ENCODE measurements at regions not wholly inside any gene's neighbourhood (a gene's known extent, or its start where the extent isn't known, plus 50 kb on each side); places are given as distances from the start of the nearest gene placed in this dataset.

- H3K4me3 ChIP-seq (replicated peaks; ENCODE audit: low read depth, low read length): no peak overlapping the region
- no peak for DNase-seq (ENCODE audit: extremely low read depth, low read depth)
- no peak for TF ChIP-seq CTCF (IDR thresholded peaks at IDR 0.05; ENCODE audit: low read depth, low read length, missing control alignments)
Observed at GRCh38 chr2:33727361-33728032, 128.4 kb upstream of the FAM98A start.

- no peak for DNase-seq (ENCODE audit: extremely low read depth, low read depth)
Observed at GRCh38 chr2:33726415-33726814, 127.3 kb upstream of the FAM98A start.

GRCh38 chr2:33723329-33723728, 124.2 kb upstream of the FAM98A start:
- TF ChIP-seq CTCF (IDR thresholded peaks at IDR 0.05; ENCODE audit: low read depth, low read length, missing control alignments): no peak
- H3K4me3 ChIP-seq (replicated peaks; ENCODE audit: low read depth, low read length): no peak overlapping the region
- DNase-seq (ENCODE audit: extremely low read depth, low read depth): no peak

More at GRCh38 chr2:33726415-33726814, 127.3 kb upstream of the FAM98A start:
- no peak for TF ChIP-seq CTCF (IDR thresholded peaks at IDR 0.05; ENCODE audit: low read depth, low read length, missing control alignments)
- no peak overlapping the region for H3K4me3 ChIP-seq (replicated peaks; ENCODE audit: low read depth, low read length)

GRCh38 chr2:33719067-33719466, 120.0 kb upstream of the FAM98A start:
- DNase-seq (ENCODE audit: extremely low read depth, low read depth): no peak
- no peak for TF ChIP-seq CTCF (IDR thresholded peaks at IDR 0.05; ENCODE audit: low read depth, low read length, missing control alignments)
- no peak overlapping the region for H3K4me3 ChIP-seq (replicated peaks; ENCODE audit: low read depth, low read length)

- DNase-seq (ENCODE audit: extremely low read depth, low read depth): no peak
- no peak for TF ChIP-seq CTCF (IDR thresholded peaks at IDR 0.05; ENCODE audit: low read depth, low read length, missing control alignments)
Observed at GRCh38 chr2:33712674-33713073, 113.6 kb upstream of the FAM98A start.

GRCh38 chr2:33709951-33710350, 110.9 kb upstream of the FAM98A start:
- no peak for TF ChIP-seq CTCF (IDR thresholded peaks at IDR 0.05; ENCODE audit: low read depth, low read length, missing control alignments)
- no peak overlapping the region for H3K4me3 ChIP-seq (replicated peaks; ENCODE audit: low read depth, low read length)
- no peak for DNase-seq (ENCODE audit: extremely low read depth, low read depth)

More at GRCh38 chr2:33712674-33713073, 113.6 kb upstream of the FAM98A start:
- H3K4me3 ChIP-seq (replicated peaks; ENCODE audit: low read depth, low read length): no peak overlapping the region

DNA sequence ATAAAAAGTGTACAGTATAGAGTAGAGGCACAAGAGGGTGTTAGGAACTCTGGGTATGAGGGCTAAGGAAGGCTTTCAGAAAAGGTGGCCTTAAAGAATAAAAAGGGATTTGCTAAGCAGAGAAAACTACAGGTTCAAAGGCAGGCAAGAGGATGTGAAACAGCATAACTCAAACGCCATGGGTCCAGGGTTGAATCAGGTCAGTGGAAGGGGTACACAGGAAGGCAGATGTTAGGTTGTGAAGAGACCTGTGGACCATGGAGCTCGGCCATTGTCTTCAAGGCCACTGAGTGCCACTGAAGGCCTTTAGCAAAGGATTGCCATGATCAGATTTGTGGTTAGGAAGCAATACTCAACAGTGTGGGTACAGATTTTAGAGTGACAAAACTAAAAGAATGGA, 108.2 kb upstream of the FAM98A start:
- no peak for TF ChIP-seq CTCF (IDR thresholded peaks at IDR 0.05; ENCODE audit: low read depth, low read length, missing control alignments)
- DNase-seq (ENCODE audit: extremely low read depth, low read depth): no peak
- no peak overlapping the region for H3K4me3 ChIP-seq (replicated peaks; ENCODE audit: low read depth, low read length)

Measured in HFF-Myc (cell line).